Karpas-422 (cell line): ENCODE measurements at regions not wholly inside any gene's neighbourhood (a gene's known extent, or its start where the extent isn't known, plus 50 kb on each side); places are given as distances from the start of the nearest gene placed in this dataset.

Experiments used
- DNase-seq: peaks from one replicate; pipeline ENCODE4 v3.0.0-alpha.2; 2015
- H2AFZ ChIP-seq: fragments of 200-600 bp; sonication (generic); 2 replicates; pipeline ENCODE4 v1.6.1; 2014; ENCODE audit warnings: antibody characterized with exemption, low read length, mixed read lengths
- H3K27ac ChIP-seq: fragments of 200-600 bp; sonication (generic); 2 replicates; pipeline ENCODE4 v1.5.1; 2014; ENCODE audit warnings: mild to moderate bottlenecking, low read length, moderate library complexity
- H3K27me3 ChIP-seq: fragments of 200-600 bp; sonication (generic); 2 replicates; pipeline ENCODE4 v1.6.1; 2014; ENCODE audit warnings: low read length, mixed read lengths
- H3K36me3 ChIP-seq: fragments of 200-600 bp; sonication (generic); 2 replicates; pipeline ENCODE4 v1.6.1; 2014; ENCODE audit warnings: low read length, mixed read lengths; ENCODE audit not compliant: insufficient read depth
- H3K4me1 ChIP-seq: fragments of 200-600 bp; sonication (generic); 2 replicates; pipeline ENCODE4 v1.6.1; 2014; ENCODE audit warnings: mild to moderate bottlenecking, low read length, mixed read lengths
- H3K4me2 ChIP-seq: fragments of 200-600 bp; sonication (generic); 2 replicates; pipeline ENCODE4 v1.6.1; 2014; ENCODE audit warnings: low read length, low read depth, mild to moderate bottlenecking; ENCODE audit not compliant: poor library complexity, severe bottlenecking
- H3K4me3 ChIP-seq: fragments of 200-600 bp; sonication (generic); 2 replicates; pipeline ENCODE4 v1.5.1; 2014; ENCODE audit warnings: mild to moderate bottlenecking, antibody characterized with exemption, low read length, mixed read lengths
- H3K79me2 ChIP-seq: fragments of 200-600 bp; sonication (generic); 2 replicates; pipeline ENCODE4 v1.6.1; 2014; ENCODE audit warnings: mild to moderate bottlenecking, low read length, mixed read lengths
- H3K9ac ChIP-seq: fragments of 200-600 bp; sonication (generic); 2 replicates; pipeline ENCODE4 v1.6.0; 2014; ENCODE audit warnings: low read length
- H3K9me2 ChIP-seq: fragments of 200-600 bp; sonication (generic), shearing (Covaris generic); replicated peaks from 2 replicates; pipeline ENCODE4 v1.6.0; 2014; ENCODE audit warnings: mild to moderate bottlenecking, low read length, moderate library complexity; ENCODE audit not compliant: insufficient read depth
- H3K9me3 ChIP-seq: fragments of 300-700, 200-600 bp; sonication (generic); 2 replicates; pipeline ENCODE4 v1.6.1; 2014; ENCODE audit warnings: low read length, mixed read lengths
- H4K20me1 ChIP-seq: fragments of 200-600 bp; sonication (generic); 2 replicates; pipeline ENCODE4 v1.6.1; 2014; ENCODE audit warnings: mild to moderate bottlenecking, antibody characterized with exemption, low read length, low read depth; ENCODE audit not compliant: insufficient read depth

GRCh38 chr18:77560341-77560992 lies 310.8 kb downstream of the GALR1 start:
- no peaks in the 10 kb centered on the region for H3K9me3 ChIP-seq
- H3K4me1 ChIP-seq = no peaks in the 10 kb centered on the region
- H2AFZ ChIP-seq = no peak overlapping the region
- H4K20me1 ChIP-seq = no peaks in the 10 kb centered on the region
- no peaks in the 10 kb centered on the region for H3K9me2 ChIP-seq
- H3K4me2 ChIP-seq = no peak overlapping the region
- H3K27me3 ChIP-seq = no peaks in the 10 kb centered on the region
- H3K9ac ChIP-seq = no peak overlapping the region
- DNase-seq = no peak
- no peaks in the 10 kb centered on the region for H3K79me2 ChIP-seq
- H3K27ac ChIP-seq = no peak overlapping the region
- H3K4me3 ChIP-seq = no peak overlapping the region
- no peaks in the 10 kb centered on the region for H3K36me3 ChIP-seq

GRCh38 chr18:77566604-77567003 lies 317.0 kb downstream of the GALR1 start:
- no peak overlapping the region for H3K4me3 ChIP-seq
- DNase-seq = no peak
- no peak overlapping the region for H3K9ac ChIP-seq
- no peaks in the 10 kb centered on the region for H3K27me3 ChIP-seq
- H2AFZ ChIP-seq = no peak overlapping the region
- H3K9me2 ChIP-seq = no peaks in the 10 kb centered on the region
- no peak overlapping the region for H3K4me2 ChIP-seq
- no peaks in the 10 kb centered on the region; the same call in 1 of the 2 replicates for H3K4me1 ChIP-seq
- no peaks in the 10 kb centered on the region for H4K20me1 ChIP-seq
- H3K36me3 ChIP-seq = no peaks in the 10 kb centered on the region
- H3K79me2 ChIP-seq = no peaks in the 10 kb centered on the region
- no peak overlapping the region for H3K27ac ChIP-seq
- no peaks in the 10 kb centered on the region for H3K9me3 ChIP-seq

GRCh38 chr18:77567205-77567604 lies 317.6 kb downstream of the GALR1 start:
- Histone ChIP-seq H3K9me2 (no peaks in the 10 kb centered on the region), H2AFZ (no peak overlapping the region)

GRCh38 chr18:77571743-77572142 lies 322.1 kb downstream of the GALR1 start:
- Histone ChIP-seq H3K9ac (no peak overlapping the region), H3K79me2 (no peaks in the 10 kb centered on the region), H2AFZ (no peak overlapping the region), H3K9me2 (no peaks in the 10 kb centered on the region), H3K27ac (no peak overlapping the region), H3K9me3 (no peaks in the 10 kb centered on the region), H4K20me1 (no peaks in the 10 kb centered on the region), H3K4me1 (no peaks in the 10 kb centered on the region; the same call in 1 of the 2 replicates), H3K36me3 (no peaks in the 10 kb centered on the region), H3K27me3 (no peaks in the 10 kb centered on the region), H3K4me3 (no peak overlapping the region), H3K4me2 (no peak overlapping the region)
- DNase-seq = no peak

More at GRCh38 chr18:77567205-77567604, 317.6 kb downstream of the GALR1 start:
- H3K79me2 ChIP-seq = no peaks in the 10 kb centered on the region
- H3K27ac ChIP-seq = no peak overlapping the region
- H3K9me3 ChIP-seq = no peaks in the 10 kb centered on the region
- H3K4me3 ChIP-seq = no peak overlapping the region
- H3K9ac ChIP-seq = no peak overlapping the region
- no peak for DNase-seq
- H3K4me2 ChIP-seq = no peak overlapping the region
- H3K27me3 ChIP-seq = no peaks in the 10 kb centered on the region
- no peaks in the 10 kb centered on the region; the same call in 1 of the 2 replicates for H3K4me1 ChIP-seq
- no peaks in the 10 kb centered on the region for H4K20me1 ChIP-seq
- H3K36me3 ChIP-seq = no peaks in the 10 kb centered on the region

- Histone ChIP-seq H4K20me1 (no peaks in the 10 kb centered on the region), H3K4me1 (no peaks in the 10 kb centered on the region), H3K4me3 (no peak overlapping the region), H3K27ac (no peak overlapping the region), H3K27me3 (no peaks in the 10 kb centered on the region), H2AFZ (no peak overlapping the region), H3K4me2 (no peak overlapping the region), H3K36me3 (no peaks in the 10 kb centered on the region), H3K9me3 (no peaks in the 10 kb centered on the region), H3K9ac (no peak overlapping the region), H3K9me2 (no peaks in the 10 kb centered on the region), H3K79me2 (no peaks in the 10 kb centered on the region)
- DNase-seq = no peak
Observed at GRCh38 chr18:77572537-77572936, 322.9 kb downstream of the GALR1 start.

GRCh38 chr18:77573571-77573970 lies 323.9 kb downstream of the GALR1 start:
- Histone ChIP-seq H3K4me3 (no peak overlapping the region), H3K4me2 (no peak overlapping the region), H3K4me1 (no peaks in the 10 kb centered on the region), H3K9me2 (no peaks in the 10 kb centered on the region), H3K9me3 (no peaks in the 10 kb centered on the region), H3K27ac (no peak overlapping the region), H3K9ac (no peak overlapping the region), H3K27me3 (no peaks in the 10 kb centered on the region), H3K36me3 (no peaks in the 10 kb centered on the region), H3K79me2 (no peaks in the 10 kb centered on the region), H4K20me1 (no peaks in the 10 kb centered on the region), H2AFZ (no peak overlapping the region)
- DNase-seq = no peak

GRCh38 chr18:77590943-77591515 lies 341.4 kb downstream of the GALR1 start:
- DNase-seq = no peak
- H3K36me3 ChIP-seq = no peaks in the 10 kb centered on the region
- no peak overlapping the region for H3K9ac ChIP-seq
- H3K4me2 ChIP-seq = no peak overlapping the region
- H3K4me3 ChIP-seq = no peak overlapping the region
- H3K27me3 ChIP-seq = no peaks in the 10 kb centered on the region; the same call in 1 of the 2 replicates
- H2AFZ ChIP-seq = no peak overlapping the region
- no peaks in the 10 kb centered on the region for H4K20me1 ChIP-seq
- no peak overlapping the region for H3K27ac ChIP-seq
- H3K9me3 ChIP-seq = no peaks in the 10 kb centered on the region
- no peaks in the 10 kb centered on the region for H3K9me2 ChIP-seq
- peaks cover 19% of the 10 kb centered on the region for H3K4me1 ChIP-seq
- no peaks in the 10 kb centered on the region for H3K79me2 ChIP-seq

GRCh38 chr18:77597726-77598125 lies 348.1 kb downstream of the GALR1 start:
- peaks cover 13% of the 10 kb centered on the region for H3K4me1 ChIP-seq
- H3K9me3 ChIP-seq = no peaks in the 10 kb centered on the region
- H2AFZ ChIP-seq = no peak overlapping the region
- H3K4me3 ChIP-seq = no peak overlapping the region
- no peaks in the 10 kb centered on the region for H3K9me2 ChIP-seq
- no peaks in the 10 kb centered on the region for H3K79me2 ChIP-seq
- H3K4me2 ChIP-seq = no peak overlapping the region
- H3K27me3 ChIP-seq = no peaks in the 10 kb centered on the region
- DNase-seq = no peak
- H4K20me1 ChIP-seq = no peaks in the 10 kb centered on the region
- no peak overlapping the region for H3K9ac ChIP-seq
- H3K36me3 ChIP-seq = no peaks in the 10 kb centered on the region
- H3K27ac ChIP-seq = no peak overlapping the region
